Gastrocnemius medialis (tissue), 4 donors: ENCODE measurements at regions not wholly inside any gene's neighbourhood (a gene's known extent, or its start where the extent isn't known, plus 50 kb on each side); places are given as distances from the start of the nearest gene placed in this dataset.

ENCODE experiments used
- ATAC-seq, 2 donors: fragments of 150-250 bp; one replicate each; pipeline ENCODE4 v1.9.1; 2016
- DNase-seq, 2 donors: peaks; one replicate each; pipeline ENCODE4 v3.0.0-alpha.2; 2019
- H3K27ac ChIP-seq, 4 donors: fragments of 200-600 bp; sonication (generic); 1 replicate in 1 of 4; 2 replicates in 3 of 4; pipeline ENCODE4 v1.5.1; 2016 to 2018; ENCODE audit warnings: mild to moderate bottlenecking in 2 of 4, moderate library complexity in 1 of 4
- H3K27me3 ChIP-seq, 3 donors: fragments of 200-600 bp; sonication (generic) in 2 of 3; 1 replicate in 1 of 3; 2 replicates in 2 of 3; pipeline versions ENCODE4 v1.5.1 to v1.6.0; 2016 to 2019; ENCODE audit warnings: mild to moderate bottlenecking in 1 of 3, moderate library complexity in 1 of 3
- H3K36me3 ChIP-seq, 2 donors: fragments of 200-600 bp; sonication (generic) in 1 of 2; one replicate each; pipeline ENCODE4 v1.5.1; 2017 to 2018
- H3K4me1 ChIP-seq, 2 donors: fragments of 200-600 bp; sonication (generic) in 1 of 2; one replicate each; pipeline ENCODE4 v1.5.1; 2016 to 2017; ENCODE audit warnings: mild to moderate bottlenecking in 2 of 2
- H3K4me3 ChIP-seq, 4 donors: fragments of 200-600 bp; sonication (generic) in 3 of 4; 1 replicate in 1 of 4; 2 replicates in 3 of 4; pipeline ENCODE4 v1.5.1; 2016 to 2019; ENCODE audit warnings: mild to moderate bottlenecking in 2 of 4
- H3K9me3 ChIP-seq, 3 donors: fragments of 200-600 bp; sonication (generic) in 2 of 3; 1 replicate in 1 of 3; 2 replicates in 2 of 3; pipeline ENCODE4 v1.5.1; 2016 to 2019
- POLR2A ChIP-seq, 2 donors: fragments of 450-650 bp; IDR thresholded peaks; one replicate each; pipeline ENCODE4 v1.6.1; 2017; ENCODE audit warnings: antibody characterized with exemption in 2 of 2, mild to moderate bottlenecking in 2 of 2, moderate library complexity in 2 of 2
- in situ Hi-C, 4 donors: fragments of 200-750 bp; cut with MboI; loops; one replicate each; pipeline versions ENCODE4 v1.15.0 to v1.8.0; 2017; ENCODE audit warnings: low sequenced_read_pairs in 4 of 4
- intact Hi-C: fragments of 100-400 bp; cut with DNase I; formaldehyde crosslinking; loops from one replicate; pipeline ENCODE4 v1.15.1; 2023; ENCODE audit warnings: low total_unique reads
- TF ChIP-seq, protein P1 (sequence below), 5 experiments: fragments of 450-650 bp in 3 of 5; fragments of 200-600 bp in 2 of 5; sonication (generic) in 2 of 5; IDR thresholded peaks in 4 of 5; conservative IDR thresholded peaks in 1 of 5; 1 replicate in 4 of 5; 2 replicates in 1 of 5; pipeline ENCODE4 v1.5.1; 2016 to 2019; ENCODE audit warnings: antibody characterized with exemption in 5 of 5, mild to moderate bottlenecking in 3 of 5, moderate library complexity in 3 of 5

DNA sequence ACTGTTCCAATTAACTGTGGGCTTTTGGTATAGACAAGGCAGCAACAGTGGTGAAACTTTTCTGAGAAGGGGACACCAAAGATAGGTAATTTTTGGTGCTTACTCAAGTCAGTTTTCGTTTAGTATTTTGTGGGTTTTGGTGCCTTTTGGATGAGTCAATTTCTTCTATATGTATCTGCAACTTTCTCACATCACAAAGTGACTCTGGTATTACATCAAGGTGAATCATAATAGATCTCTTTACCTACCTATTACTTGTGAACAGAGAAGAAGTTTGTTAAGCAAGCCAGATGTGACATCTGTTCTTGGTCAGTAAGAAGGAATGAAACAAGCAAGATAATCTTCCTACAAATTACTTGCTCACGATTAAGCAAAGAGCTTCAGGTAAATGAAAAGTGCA is 732.4 kb upstream of the DPPA4 start:
- H3K4me3 ChIP-seq: no peak overlapping the region
- ATAC-seq (no peak), DNase-seq (no peak)
- no peak overlapping the region for H3K27ac ChIP-seq
- no peaks in the 10 kb centered on the region for H3K36me3 ChIP-seq
- no peaks in the 10 kb centered on the region for H3K9me3 ChIP-seq
- TF ChIP-seq, protein P1, sequence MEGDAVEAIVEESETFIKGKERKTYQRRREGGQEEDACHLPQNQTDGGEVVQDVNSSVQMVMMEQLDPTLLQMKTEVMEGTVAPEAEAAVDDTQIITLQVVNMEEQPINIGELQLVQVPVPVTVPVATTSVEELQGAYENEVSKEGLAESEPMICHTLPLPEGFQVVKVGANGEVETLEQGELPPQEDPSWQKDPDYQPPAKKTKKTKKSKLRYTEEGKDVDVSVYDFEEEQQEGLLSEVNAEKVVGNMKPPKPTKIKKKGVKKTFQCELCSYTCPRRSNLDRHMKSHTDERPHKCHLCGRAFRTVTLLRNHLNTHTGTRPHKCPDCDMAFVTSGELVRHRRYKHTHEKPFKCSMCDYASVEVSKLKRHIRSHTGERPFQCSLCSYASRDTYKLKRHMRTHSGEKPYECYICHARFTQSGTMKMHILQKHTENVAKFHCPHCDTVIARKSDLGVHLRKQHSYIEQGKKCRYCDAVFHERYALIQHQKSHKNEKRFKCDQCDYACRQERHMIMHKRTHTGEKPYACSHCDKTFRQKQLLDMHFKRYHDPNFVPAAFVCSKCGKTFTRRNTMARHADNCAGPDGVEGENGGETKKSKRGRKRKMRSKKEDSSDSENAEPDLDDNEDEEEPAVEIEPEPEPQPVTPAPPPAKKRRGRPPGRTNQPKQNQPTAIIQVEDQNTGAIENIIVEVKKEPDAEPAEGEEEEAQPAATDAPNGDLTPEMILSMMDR (IDR thresholded peaks at IDR 0.05 in 4 of 5, conservative IDR thresholded peaks at IDR 0.05 in 1 of 5): no peak
- TF ChIP-seq POLR2A (IDR thresholded peaks at IDR 0.05): no peak
- intact Hi-C loops: no loop called here
- H3K4me1 ChIP-seq: no peaks in the 10 kb centered on the region
- no peaks in the 10 kb centered on the region for H3K27me3 ChIP-seq
- in situ Hi-C loops: no loop called here

DNA sequence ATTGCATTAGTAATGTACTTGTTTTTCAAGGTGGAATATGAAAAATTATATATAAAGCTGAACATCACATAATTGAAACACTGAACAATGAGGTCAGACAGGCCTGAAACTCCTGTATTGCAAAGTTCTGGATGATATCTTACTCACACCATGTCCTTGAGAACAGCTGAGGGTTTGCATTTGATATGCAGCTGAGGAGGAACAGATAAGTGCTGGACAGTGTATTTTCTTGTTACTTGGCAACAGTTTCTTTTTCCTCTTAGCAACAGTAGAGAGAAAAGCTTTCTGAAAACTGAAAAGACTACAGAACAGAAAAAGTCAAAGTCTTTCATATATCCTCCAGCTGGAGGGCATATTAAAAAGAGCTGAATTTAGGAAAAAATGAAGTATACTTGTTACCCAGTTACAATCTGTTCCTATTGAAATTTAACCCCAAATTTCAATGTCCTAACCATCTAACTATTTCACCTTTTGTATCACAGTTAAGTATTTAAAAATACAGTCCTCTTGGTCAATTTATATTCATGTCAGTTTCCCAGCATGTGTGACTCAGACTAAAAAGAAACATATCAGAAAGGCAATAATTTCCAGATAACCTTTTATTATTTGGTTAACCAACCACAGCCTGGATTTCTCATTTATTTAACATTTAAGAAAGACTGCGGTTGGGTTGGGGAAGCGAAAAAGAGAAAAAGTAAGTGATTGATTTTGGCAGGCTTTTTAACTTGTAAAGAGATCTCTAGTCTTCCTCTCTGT is 733.0 kb upstream of the DPPA4 start:
- TF ChIP-seq, protein P1 (IDR thresholded peaks at IDR 0.05 in 4 of 5, conservative IDR thresholded peaks at IDR 0.05 in 1 of 5): no peak
- no peak for TF ChIP-seq POLR2A (IDR thresholded peaks at IDR 0.05)

DNA sequence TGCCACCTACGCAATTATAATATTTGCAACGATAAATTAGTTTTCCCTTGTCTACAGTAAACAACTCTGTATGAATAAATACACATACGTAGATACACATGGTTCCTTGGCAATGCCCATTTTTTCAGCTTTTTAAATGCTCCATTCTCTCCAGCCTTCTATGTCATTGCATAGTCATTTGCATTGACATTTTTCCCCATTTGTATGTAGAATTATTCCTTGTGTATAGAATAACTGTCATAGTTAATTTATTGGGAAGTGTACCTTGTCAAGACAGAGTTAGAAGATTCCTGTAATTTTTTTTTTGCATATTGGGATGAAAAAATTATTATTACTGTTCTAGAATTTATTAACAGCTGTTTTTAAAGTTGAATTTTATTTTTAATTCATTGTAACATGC is 736.7 kb upstream of the DPPA4 start:
- no peaks in the 10 kb centered on the region for H3K36me3 ChIP-seq
- no peak overlapping the region for H3K27ac ChIP-seq
- no peaks in the 10 kb centered on the region for H3K4me1 ChIP-seq
- no peaks in the 10 kb centered on the region for H3K9me3 ChIP-seq
- no peaks in the 10 kb centered on the region for H3K27me3 ChIP-seq
- no peak overlapping the region for H3K4me3 ChIP-seq
- ATAC-seq (no peak), DNase-seq (no peak)
- intact Hi-C loops: no loop called here
- TF ChIP-seq, protein P1 (IDR thresholded peaks at IDR 0.05 in 4 of 5, conservative IDR thresholded peaks at IDR 0.05 in 1 of 5): no peak
- TF ChIP-seq POLR2A (IDR thresholded peaks at IDR 0.05): no peak
- in situ Hi-C loops: no loop called here

More for the DNA sequence above, 733.0 kb upstream of the DPPA4 start:
- no peaks in the 10 kb centered on the region for H3K27me3 ChIP-seq
- no peaks in the 10 kb centered on the region for H3K4me1 ChIP-seq
- DNase-seq (no peak), ATAC-seq (no peak)
- intact Hi-C loops: no loop called here
- no peaks in the 10 kb centered on the region for H3K36me3 ChIP-seq
- no peak overlapping the region for H3K27ac ChIP-seq
- H3K9me3 ChIP-seq: no peaks in the 10 kb centered on the region
- in situ Hi-C loops: no loop called here
- no peak overlapping the region for H3K4me3 ChIP-seq

DNA sequence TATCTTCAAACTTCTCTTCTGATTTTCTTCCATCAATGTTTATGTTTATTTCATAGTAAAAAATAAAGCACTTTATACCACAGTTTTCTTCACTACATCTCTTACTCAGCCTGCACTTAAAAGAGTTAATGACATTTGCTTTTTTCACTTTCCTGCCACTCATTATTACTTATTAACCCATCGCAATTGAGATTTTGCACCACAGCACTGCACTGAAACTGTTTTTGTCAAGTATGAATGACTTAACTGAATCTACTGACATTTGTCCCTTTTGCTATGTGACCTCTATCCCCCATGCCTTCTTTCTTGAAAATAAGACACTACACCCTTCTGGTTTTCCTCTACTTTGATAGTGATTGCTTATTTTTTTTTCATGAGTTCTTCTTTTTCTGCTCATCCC is 739.7 kb upstream of the DPPA4 start:
- Histone ChIP-seq H3K36me3 (no peaks in the 10 kb centered on the region), H3K9me3 (no peaks in the 10 kb centered on the region), H3K27ac (no peak overlapping the region), H3K4me1 (no peaks in the 10 kb centered on the region), H3K4me3 (no peak overlapping the region), H3K27me3 (no peaks in the 10 kb centered on the region)
- in situ Hi-C loops: no loop called here
- TF ChIP-seq, protein P1 (IDR thresholded peaks at IDR 0.05 in 4 of 5, conservative IDR thresholded peaks at IDR 0.05 in 1 of 5): no peak
- no peak for TF ChIP-seq POLR2A (IDR thresholded peaks at IDR 0.05)
- intact Hi-C loops: no loop called here
- no peak for ATAC-seq
- DNase-seq: no peak

- no peak overlapping the region for H3K27ac ChIP-seq
- in situ Hi-C loops: no loop called here
- no peak for ATAC-seq
- no peak for DNase-seq
- TF ChIP-seq, protein P1 (IDR thresholded peaks at IDR 0.05 in 4 of 5, conservative IDR thresholded peaks at IDR 0.05 in 1 of 5): no peak
- no peak for TF ChIP-seq POLR2A (IDR thresholded peaks at IDR 0.05)
- H3K36me3 ChIP-seq: no peaks in the 10 kb centered on the region
- H3K27me3 ChIP-seq: no peaks in the 10 kb centered on the region
- no peaks in the 10 kb centered on the region for H3K4me1 ChIP-seq
- H3K9me3 ChIP-seq: no peaks in the 10 kb centered on the region
- intact Hi-C loops: no loop called here
- no peak overlapping the region for H3K4me3 ChIP-seq
Measured at GRCh38 chr3:110093411-110093810, 756.1 kb upstream of the DPPA4 start.
